Neural progenitor cell (in vitro differentiated cells): ENCODE measurements at regions not wholly inside any gene's neighbourhood (a gene's known extent, or its start where the extent isn't known, plus 50 kb on each side); places are given as distances from the start of the nearest gene placed in this dataset.

ENCODE experiments used
- CTCF ChIP-seq: fragments of 200-600 bp; sonication (generic); IDR thresholded peaks from 2 replicates; pipeline ENCODE4 v1.5.1; 2017; ENCODE audit warnings: antibody characterized with exemption, mild to moderate bottlenecking
- EZH2 ChIP-seq: fragments of 200-600 bp; sonication (generic); IDR thresholded peaks from 2 replicates; pipeline ENCODE4 v1.6.1; 2017; ENCODE audit warnings: antibody characterized with exemption, mild to moderate bottlenecking, moderate library complexity

GRCh38 chrX:155761185-155761584, 120.0 kb upstream of the VAMP7 start:
- no peak for TF ChIP-seq EZH2
- TF ChIP-seq CTCF, result no peak
